RPMI7951 (cell line): ENCODE measurements at regions not wholly inside any gene's neighbourhood (a gene's known extent, or its start where the extent isn't known, plus 50 kb on each side); places are given as distances from the start of the nearest gene placed in this dataset.
A peak's percentile ranks its signal among the peaks of the same experiment; 100 is the strongest.
"Not testable (repeated sequence)": the region's sequence is repeated elsewhere in the genome, so short reads cannot be mapped to it uniquely, and the experiment has no call there.

Experiments
- DNase-seq: peaks from one replicate; pipeline ENCODE4 v3.0.0-alpha.2; 2012; ENCODE audit warnings: low read depth

DNA sequence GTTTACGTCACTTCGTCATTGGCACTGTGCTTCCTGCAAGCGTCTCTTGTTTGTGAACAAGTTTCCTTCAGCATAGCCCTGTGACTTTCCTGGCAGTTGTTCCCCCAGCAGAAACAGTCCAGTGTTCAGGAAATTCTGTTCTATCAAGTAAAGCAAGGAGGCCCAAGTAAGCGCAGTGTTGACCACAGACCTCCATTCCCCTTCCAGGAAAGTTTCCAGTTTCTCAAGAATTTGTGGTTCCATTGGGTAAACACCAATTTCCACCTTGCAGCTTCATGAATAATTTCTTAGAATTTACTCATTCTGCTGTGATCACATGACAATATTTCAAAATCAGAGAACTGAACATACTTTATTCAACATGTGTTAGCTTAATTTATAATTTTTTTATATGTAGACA is 88.5 kb upstream of the ETV3 start:
- DNase-seq, result no peak

DNA sequence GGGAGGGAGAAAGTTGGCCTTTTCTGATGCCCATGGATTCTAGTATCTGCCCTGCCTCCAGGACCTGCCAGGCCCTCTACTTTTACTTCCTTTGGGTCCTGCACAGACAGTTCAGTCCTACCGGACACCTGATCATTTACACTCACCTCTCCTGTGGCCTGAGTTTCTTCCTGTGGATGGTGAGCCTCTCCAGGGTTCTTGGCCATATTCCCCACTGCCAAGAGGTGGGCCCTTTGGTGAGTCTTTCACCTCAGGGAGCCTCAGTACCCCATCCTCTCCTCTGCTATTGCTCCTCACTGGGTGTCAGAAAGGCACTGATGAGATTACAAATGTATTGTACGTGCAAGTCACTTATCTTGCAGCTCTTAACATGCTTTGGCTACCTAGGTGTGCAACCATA is 81.4 kb upstream of the ETV3 start:
- no peak for DNase-seq

- no peak for DNase-seq
These were observed 81.0 kb upstream of the ETV3 start for GRCh38 chr1:157219182-157219581.

- DNase-seq, result no peak
These were observed 80.5 kb upstream of the ETV3 start for GRCh38 chr1:157218671-157219070.

DNA sequence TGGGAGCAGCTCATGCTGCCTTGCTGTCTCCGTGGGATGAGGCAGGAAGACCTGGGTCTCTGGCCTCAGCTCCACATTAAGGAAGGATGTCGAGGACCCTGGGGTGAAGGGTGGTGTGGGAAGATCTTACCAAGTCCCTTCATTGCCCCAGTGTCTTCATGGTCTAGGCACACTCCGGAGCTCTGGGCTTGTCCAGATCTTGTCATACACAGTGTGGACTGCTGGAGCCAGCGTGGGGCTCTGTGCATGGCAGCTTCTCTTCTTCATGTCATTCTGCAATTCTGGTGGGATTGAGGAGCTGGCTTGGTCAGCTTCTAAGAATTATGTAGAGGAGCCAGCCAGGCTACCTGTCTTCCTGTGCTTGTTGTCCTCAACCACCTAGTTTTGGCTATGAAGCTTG is 79.3 kb upstream of the ETV3 start:
- no peak for DNase-seq

GRCh38 chr1:157213836-157214235 is 75.6 kb upstream of the ETV3 start:
- no peak for DNase-seq

DNA sequence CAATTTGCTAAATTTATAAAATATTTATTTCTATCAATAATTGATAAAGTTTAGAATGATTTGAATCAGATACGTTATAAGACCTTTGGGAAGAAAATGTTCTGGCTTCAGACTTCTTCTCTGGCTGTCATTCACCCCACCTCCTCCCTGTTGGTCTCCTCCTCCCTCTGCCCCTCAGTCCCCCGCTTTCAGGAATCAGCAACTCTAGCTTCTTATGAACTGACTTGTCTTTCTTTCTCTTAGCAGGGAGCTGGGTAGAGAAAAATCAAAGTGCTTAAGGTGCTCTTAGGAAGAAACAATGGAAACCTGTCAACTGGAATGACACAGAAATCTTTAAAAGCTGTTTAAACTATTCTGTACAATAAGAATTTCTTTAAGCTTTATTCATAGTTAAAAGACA is 71.3 kb upstream of the ETV3 start:
- DNase-seq, result no peak

- not testable (repeated sequence) for DNase-seq
These were observed 67.8 kb upstream of the ETV3 start for GRCh38 chr1:157205982-157206381.

- DNase-seq, result no peak
These were observed 65.0 kb upstream of the ETV3 start for GRCh38 chr1:157203166-157203565.

- no peak for DNase-seq
These were observed 64.1 kb upstream of the ETV3 start for GRCh38 chr1:157202331-157202730.

DNA sequence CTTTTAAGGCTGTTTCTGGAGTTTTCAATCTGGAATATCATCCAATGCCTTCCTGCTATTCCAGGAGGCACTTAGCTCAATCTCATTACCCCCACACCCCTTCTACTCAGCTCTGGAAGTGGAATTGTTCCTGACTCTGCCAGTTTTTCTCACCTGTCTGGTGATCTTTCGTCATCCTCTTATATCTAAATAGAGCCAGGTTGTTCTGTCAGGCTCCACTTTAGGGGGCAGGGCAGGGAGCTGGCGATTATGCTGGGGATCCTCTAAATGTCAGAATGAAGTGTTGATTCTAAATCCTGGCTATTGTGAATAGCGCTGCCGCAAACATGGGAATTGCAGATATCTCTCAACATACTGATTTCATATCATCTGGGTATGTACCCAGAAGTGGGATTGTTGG is 63.6 kb upstream of the ETV3 start:
- DNase-seq, result no peak

DNA sequence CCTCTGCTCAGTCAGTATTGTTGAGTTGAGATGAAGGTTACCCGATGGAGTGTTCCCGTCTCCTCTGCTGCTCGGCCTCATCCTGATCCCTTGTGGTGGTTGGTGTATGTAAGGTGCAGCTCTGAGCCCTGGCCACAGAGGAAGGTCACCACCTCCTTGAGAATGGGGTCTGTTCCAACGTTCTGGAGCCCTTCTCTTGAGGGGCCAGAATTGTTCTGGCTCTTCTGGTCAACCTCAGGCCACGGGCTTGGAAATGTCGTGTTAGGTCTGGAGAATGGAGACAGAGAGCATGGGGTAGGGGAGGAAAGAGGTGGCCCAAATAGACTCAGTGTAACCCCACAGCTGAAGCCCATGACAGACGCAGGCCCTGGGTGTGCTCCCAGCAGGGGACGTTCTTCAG is 62.3 kb upstream of the ETV3 start:
- DNase-seq, result no peak

GRCh38 chr1:157199421-157199755 is 61.2 kb upstream of the ETV3 start:
- DNase-seq, result peak; percentile 13

DNA sequence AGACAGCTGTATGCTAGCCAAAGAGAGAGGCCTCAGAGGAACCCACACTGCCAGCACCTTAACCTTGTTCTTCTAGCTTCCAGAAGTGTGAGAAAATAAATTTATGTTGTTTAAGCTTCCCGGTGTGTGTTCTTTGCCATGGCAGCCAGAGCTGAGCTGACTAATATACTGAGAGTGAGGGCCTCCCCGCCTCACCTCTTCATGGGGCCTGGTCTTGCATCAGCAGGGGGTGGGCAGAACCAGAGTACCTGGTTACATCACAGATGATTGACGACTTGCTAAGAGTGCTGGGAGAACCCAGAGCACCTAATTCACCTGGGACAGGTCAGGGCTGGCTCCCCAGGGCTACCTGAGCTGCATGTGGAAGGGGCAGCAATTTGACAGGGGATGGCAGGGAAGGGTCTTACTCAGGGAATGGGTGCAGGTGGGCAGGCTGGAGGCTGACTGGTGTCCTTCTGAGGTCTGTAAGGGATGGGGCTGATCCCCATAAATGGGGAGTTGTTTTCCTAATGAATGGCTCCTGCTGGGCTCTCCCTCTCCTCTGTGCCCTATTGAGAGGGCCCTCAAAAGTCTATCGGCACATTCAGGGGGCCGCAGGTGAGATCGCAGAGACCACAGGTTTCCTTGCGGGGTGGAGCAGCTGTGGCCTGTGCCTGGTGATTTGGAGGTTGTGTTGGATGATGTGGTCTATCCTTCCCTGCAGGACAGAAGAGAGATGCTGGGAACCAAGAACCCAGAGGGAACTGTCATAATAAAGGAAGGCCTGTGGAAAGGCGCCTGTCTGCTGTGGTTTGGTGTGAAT is 60.6 kb upstream of the ETV3 start:
- DNase-seq, result no peak

DNA sequence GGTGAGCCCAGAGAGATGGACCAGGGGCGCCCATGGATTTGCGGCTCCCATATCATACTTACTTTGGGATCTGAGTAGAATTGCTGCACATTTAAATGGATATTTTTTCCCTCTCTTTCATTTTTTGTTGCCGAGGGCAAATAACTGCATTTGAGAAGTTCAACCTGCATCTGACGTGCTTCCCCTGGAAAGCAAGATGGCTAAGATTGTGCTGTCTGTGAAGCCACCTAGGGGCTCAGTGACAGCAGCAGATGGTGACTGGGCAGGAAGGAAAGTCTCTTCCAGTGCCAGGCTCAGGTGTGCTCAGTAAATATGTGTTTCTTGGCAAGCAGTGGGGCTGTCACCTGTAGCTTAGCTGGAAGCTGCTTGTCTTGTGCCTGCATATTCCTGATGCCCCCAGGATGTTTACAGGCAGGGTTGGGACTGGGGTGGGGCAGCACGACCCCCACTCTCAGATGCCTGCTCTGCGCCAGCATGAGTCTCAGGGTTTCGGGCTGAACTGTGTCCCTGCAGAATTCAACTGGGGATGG is 59.8 kb upstream of the ETV3 start:
- no peak for DNase-seq

DNA sequence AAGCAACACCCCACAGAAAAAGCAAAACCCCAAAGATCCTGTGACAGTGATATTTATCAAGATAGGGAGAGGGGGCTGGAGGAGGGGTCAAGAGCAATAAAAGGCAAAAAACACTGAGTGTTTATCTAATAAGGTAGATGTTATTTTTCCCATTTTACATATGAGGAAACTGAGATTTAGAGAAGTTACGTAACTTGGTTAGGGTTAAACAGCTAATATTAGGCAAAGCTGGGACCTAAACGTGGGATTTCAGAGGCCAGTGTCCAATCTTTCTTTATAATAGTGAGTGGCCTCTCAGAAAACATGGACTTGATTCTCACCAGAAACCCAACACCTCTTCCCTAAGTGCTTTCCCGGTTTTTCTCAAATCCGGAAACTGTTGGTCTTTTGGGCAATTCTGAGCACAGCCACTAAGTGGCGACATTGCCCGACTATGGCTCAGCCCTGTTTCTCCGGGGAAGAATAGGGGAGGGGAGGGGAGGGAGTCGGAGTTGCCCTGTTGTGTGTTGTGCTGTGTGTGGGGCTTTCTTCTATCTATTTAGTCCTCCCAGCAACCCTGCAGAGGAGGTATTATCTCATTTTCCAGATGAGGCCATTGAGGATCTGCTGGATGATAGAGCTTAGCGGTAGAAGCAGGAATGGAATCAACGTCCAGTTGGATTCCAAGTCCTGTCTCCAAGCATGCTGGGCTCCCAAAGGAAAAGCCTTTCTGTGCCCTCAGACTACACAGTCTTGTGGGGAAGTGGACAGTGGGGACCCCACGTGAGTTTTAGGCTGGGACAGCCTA is 58.7 kb upstream of the ETV3 start:
- peak; percentile 5 for DNase-seq

- no peak for DNase-seq
These were observed 58.0 kb upstream of the ETV3 start for GRCh38 chr1:157196245-157196543.

GRCh38 chr1:157195521-157196244 is 57.5 kb upstream of the ETV3 start:
- no peak for DNase-seq

GRCh38 chr1:157194731-157195520 is 56.7 kb upstream of the ETV3 start:
- no peak for DNase-seq

DNA sequence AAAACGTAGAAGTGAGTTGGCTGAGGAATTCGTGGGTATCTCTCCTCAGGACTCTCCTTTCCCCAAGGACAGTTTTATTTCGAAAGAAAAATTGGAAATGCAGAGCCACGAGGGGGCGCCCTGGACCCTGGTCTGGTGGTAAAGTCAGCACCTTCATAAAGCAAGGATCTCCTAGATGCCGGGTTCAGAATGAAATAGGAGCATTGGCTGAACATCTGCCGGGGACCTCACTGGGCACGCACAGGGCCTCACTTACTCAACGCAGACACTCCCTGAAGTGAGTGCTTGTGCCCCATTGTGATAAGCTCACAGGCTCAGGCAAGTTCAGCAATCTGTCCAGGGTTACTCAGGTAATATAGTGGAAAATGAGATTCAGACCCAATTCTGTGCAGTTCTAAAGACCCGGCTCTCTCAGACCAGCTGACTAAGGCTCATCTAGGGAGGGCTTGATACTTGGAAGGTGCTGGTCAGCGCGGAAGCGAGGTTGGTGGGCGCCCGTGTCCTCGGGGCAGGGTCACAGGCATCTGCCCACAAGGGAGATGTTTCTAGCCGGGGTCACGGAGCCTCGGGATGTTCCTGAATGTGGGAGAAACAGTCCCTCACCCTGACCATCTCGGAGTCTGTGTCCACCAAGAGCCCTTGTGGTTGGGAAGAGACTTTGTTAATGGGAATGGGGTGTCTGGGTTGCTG is 55.7 kb upstream of the ETV3 start:
- DNase-seq, result peak; percentile 46

GRCh38 chr1:157193219-157193618 is 55.0 kb upstream of the ETV3 start:
- no peak for DNase-seq
